HG02610 (cell line): ENCODE measurements at regions not wholly inside any gene's neighbourhood (a gene's known extent, or its start where the extent isn't known, plus 50 kb on each side); places are given as distances from the start of the nearest gene placed in this dataset.
"Not testable (repeated sequence)": the region's sequence is repeated elsewhere in the genome, so short reads cannot be mapped to it uniquely, and the experiment has no call there.

Source experiments
- ATAC-seq: cut with Tn5 transposase; IDR thresholded peaks from one replicate; pipeline ENCODE4 v1.9.1; 2021; ENCODE audit warnings: mild to moderate bottlenecking, moderate library complexity; ENCODE audit not compliant: unreplicated experiment

DNA sequence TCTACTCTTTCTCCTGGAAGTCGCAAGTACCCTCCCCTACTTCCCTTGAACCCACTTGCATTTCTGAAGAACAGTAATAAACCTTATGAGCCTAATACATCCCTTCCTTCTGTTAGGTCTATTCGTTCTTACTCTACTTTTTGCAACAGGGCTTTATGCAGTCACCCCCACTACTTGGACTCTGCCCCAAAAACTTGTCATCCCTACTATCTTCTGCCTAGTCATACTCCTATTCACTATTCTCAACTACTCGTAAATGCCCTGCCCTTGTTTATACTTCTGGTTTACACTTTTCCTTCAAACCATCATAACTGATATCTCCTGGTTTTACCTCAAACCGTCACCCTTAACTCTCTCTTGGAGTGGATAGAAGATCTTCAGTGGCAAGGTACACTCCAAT lies 55.2 kb upstream of the SLIT2 start:
- ATAC-seq, result no peak

DNA sequence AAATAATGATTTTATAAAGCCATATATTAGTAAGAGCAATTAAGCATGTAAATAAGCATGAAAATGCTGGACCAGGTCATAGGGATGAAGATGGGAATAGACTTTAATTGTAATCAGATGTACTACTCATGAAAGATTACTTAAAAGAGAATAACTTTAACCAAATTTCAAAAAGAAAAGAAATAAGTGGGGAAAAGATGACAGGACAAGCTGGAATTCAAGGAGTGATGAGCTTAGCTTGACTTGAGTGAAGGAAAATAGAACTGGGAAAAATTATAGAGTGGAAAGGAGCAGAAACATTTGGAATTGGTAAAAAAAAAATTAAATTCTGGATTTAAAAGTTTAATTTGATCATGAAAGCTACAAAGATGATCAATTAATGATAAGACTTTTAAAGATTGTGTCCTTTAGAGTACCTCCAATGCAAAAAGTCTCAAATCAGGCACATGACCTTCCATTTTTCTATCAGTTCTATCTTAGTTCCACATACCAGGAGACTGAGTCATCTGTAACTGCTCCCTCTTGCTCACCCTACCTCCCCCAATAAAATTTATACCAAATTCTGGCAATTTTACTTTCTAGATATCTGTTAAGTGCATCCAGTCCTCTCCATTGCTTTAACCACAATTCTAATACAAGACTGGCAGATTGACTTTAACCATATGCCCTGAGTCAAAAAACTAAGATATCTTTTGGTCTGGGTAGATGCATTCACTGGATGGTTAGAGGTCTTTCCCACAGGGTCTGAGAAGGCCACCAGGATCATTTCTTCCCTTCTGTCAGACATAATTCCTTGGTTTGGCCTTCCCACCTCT lies 56.4 kb upstream of the SLIT2 start:
- no peak for ATAC-seq

DNA sequence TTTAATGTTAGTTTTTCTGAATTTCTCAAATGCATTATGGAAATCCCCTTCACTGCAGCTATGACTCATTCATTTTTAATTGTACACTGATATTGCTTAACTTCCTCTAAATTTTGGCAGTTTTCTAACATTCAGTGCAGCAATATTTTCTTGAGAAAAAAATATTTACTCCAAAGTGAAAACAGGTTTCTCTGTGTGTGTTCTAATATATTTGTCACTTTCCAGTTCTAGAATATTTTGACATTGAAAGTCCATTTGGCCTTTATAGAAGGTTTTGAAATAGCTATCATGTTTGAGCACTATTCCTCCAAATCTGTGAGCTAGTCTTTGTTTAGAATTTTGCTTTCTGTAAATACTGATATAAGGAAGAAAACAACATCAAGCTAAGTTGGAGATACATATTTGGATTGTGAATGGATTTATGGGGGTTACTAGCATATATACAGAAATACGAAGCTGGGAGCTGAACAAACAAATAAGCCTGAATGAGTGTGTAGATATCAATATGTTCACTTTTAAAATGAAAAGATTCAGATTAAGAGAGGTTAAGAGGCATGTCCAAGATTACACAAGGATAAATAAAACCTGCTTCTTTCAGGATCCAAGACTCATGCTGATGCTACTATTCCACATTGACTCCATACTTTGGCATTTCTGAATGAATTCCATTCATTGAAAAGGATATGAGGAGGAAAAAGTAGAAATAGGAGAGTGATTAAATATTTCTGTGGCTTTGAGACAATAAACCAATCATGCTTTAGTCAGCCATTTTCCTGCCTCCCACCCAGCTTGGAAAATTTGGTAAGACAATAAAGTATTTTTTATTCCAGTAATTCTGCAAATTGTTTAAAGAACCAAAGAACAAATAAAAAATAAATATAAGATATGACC lies 57.3 kb upstream of the SLIT2 start:
- ATAC-seq, result no peak

DNA sequence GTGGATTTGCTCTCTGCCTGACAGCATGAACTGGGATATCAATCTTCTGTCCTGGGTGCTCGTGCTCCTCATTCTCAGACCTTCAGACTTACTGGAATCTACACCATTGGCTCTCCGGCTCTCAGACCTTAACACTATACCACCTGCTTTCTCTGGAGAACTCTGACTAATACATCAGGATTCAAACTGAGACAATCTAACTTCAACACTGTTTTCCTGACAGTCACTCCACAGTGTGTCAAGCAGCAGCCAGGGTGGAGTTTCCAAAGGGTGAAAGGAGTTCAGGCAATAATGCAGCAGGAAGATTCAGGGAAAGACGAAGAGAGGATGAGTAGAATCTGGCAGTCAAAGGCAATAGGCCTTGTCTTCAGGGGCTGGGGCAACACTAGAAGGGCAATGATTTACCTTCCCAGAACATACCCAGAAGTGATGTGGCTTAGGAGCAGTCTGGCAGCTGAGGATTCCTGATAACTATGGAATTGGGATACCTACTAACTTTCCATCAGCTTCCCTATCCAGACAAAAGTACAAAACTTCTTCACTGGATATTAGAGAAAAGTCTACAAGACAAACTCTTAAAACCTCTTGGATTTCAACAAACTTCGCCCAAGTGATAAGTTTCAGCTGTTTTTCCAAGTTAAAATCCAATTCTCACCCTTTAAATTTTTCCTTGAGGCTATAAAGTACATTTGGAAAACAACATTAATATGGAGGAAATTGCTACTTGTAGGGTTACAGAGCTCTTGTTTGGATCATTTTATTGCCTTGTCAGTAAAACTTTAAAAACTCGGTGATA lies 58.4 kb upstream of the SLIT2 start:
- no peak for ATAC-seq

DNA sequence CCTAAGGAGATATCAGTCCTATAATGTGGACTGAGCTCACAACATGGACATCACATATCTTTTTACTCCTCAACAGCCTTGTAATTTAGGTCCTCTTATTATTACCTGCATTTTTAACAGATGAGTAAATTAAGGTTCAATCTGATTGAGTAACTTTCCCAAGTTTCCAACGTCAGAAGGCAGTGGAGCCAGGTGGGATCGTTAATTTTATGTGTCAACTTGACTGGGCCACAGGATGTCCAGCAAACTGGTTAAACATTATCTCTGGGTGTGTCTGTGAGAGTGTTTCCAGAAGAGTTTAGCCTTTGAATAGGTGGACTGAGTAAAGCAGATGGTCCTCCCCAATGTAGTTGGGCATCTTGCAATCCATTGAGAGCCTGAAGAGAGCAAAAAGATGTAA lies 59.0 kb upstream of the SLIT2 start:
- no peak for ATAC-seq

DNA sequence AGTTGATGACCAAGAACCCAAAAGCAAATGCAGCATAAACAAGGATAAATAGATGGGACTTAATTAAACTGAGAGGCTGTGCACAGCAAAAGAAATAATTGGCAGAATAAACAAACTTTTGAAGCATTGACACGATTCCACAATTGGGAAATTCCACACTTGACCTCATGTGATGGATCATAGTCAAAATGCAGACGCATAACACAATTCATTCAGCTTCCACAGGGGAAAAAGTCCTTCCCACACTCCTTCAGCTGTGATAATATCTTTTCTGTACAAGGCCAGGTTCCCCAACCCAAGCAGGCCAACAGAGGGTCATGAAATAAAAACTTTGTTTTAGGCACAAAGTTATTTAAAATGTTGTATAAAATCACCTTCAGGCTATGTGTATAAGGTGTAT lies 66.6 kb upstream of the SLIT2 start:
- ATAC-seq, result no peak

DNA sequence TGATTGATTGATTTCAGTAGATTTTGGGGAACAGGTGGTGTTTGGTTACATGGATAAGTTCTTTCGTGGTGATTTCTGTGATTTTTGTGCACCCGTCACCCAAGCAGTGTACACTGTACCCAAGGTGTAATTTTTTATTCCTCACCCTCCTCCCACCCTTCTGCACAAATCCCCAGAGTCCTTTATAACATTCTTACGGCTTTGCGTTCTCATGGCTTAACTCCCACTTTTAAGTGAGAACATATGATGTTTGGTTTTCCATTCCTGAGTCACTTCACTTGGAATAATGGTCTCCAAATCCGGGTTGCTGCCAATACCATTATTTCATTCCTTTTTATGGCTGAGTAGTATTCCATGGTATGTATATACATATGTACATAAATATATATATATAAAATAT lies 68.6 kb upstream of the SLIT2 start:
- not testable (repeated sequence) for ATAC-seq

DNA sequence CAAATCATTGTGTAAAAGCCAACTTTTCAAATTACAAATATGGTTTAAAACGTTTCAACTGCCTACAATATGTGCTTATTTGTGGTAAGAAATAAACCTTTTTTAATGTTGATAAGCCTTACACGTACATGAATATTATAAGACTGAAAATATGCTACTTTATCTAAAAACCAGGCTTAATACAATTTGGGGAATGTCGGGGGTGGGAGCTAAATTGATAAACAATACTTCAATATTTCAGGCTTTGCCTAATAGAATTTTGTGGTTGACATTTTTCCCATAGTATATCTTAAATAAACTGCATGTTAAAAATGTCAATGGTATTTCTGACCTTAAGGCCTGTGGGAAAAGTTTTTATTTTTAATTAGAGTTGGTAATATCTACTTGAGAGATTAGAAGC lies 69.8 kb upstream of the SLIT2 start:
- no peak for ATAC-seq

DNA sequence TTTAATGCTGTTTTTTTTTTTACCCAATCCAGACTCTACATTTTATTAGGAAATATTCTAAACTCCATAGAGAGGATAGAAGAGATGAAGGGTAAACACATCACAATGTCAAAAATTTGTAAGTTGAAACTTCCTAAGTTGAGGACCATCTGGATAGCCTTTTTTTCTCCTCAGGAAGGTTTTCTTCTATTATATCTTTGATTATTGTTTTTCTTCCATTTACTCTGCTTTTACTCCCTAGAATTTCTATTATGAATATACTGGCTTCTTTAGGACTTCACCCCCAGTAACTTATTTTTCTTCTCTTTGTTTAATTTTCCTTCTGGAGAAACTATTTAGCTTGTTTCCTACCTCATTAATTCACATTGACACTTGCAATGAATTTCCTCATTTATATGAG lies 71.2 kb upstream of the SLIT2 start:
- ATAC-seq, result no peak

DNA sequence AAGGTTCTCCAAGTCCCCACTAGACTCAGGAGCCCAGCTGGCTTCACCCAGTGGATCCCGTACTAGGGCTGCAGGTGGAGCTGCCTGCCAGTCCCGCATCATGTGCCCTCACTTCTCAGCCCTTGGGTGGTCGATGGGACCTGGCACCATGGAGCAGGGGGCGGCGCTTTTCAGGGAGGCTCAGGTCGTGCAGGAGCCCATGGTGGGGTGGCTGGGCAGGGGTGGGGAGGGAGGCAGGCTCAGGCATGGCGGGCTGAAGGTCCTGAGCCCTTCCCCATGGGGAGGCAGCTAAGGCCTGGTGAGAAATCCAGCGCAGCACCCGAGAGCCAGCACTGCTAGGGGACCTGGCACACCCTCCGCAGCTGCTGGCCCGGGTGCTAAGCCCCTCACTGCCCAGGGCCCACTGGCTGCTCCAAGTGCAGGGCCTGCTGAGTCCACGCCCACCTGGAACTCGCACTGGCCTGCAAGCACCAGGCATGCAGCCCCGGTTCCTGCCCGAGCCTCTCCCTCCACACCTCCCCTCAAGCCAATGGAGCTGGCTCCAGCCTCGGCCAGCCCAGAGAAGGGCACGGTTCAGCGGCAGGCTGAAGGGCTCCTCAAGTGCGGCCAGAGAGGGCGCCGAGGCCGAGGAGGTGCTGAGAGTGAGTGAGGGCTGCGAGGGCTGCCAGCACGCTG lies 72.7 kb upstream of the SLIT2 start:
- no peak for ATAC-seq

DNA sequence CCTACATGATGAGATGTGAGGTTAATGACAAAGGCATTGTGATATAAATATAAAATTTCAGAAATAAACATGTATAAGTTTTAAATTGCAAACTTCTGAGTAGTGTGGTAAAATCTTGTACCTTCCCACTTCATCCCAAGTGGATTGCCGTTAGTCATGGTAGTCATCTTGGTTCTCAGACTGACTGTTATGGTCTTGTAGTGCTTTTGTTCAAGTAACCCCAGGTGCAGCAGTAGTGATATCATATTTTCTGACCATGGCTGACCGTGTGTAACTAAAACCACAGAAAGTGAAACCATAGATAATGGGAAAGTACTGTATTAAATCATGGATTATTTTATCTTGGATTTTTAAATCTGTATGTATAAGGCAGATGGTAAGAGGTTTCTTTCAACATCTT lies 74.8 kb upstream of the SLIT2 start:
- ATAC-seq, result no peak

DNA sequence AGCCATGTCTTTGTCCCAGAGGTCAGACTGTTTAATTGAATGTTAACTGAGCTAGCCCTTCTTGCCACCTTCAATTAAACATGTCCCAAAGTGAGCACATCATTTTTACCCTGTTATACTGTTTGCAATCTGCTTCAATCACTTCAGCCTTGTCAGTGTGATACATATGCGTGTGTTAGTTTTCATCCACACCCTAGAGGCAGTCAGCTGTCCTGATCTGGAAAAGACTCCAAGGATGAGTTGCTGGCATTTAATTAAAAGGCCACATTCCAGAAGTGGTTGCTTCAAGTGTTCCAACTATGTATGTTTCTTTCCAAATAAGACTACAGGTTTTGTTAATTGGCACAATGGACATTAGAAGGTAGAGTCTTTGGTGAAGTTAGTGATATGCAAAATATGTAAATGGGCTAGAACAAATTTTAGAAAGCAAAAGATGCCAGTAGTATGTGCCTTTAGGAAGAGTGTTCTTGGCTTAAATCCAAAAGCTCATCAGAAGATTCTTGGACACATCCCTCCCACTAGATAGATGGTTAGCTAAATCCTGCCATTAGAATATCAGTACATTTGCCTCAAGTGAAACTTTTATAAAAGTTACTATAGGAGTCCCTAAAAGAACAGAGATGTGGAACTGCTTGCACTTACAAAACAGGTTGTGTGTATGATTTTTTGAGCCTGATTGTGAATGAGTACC lies 79.5 kb upstream of the SLIT2 start:
- ATAC-seq, result no peak

DNA sequence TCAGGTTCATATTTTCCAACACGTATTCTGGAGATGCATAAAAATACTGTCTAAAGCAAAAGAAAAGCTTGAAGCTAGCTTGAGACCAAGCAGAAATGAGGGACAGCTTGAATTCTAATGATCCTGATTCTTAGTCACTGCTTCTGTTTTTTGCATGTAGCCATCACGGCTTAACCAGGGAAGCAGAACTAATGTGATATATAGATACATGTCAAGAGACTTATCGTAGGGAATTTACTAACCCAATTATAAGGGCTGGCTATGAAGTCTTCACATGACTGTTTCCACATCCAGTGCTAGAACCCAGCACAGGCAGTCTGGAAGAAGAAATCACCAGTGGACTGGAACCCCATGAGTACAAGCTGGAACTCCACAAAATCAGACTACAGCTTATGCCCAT lies 85.2 kb upstream of the SLIT2 start:
- no peak for ATAC-seq

DNA sequence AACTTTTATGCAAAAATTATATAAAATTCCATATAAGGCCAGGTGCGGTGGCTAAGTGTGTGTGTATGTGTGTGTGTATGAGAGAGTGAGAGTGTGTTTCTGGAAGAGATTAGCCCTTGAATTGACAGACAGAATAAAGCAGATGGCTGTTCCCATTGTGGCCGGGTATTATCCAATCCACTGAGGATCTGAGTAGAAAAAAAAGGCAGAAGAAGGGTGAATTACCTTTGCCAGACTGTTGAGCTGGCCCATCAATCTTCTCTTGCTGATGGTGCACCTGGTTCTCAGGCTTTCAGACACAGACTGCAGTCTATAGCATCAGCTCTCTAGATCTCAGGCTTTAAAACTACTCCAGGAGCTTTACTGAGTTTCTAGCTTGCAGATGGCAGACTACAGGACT lies 92.2 kb upstream of the SLIT2 start:
- ATAC-seq, result no peak

DNA sequence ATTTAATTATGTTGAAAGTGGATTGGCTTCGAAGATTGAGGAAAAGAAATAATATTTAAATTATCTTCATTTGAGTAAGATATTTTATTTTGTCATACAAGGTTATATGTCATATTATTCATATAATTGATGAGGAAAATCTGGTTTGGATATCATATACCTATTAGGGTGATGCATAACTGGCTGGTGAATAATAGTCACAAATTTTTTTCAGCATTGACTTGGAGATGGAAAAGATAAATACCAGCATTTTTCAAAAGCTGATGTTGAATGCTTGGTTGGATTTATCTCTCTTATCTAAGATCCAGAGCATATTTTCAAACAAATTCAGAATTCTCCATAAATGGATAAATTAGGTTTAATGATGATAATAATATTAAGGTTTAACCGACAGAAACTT lies 93.5 kb upstream of the SLIT2 start:
- no peak for ATAC-seq

DNA sequence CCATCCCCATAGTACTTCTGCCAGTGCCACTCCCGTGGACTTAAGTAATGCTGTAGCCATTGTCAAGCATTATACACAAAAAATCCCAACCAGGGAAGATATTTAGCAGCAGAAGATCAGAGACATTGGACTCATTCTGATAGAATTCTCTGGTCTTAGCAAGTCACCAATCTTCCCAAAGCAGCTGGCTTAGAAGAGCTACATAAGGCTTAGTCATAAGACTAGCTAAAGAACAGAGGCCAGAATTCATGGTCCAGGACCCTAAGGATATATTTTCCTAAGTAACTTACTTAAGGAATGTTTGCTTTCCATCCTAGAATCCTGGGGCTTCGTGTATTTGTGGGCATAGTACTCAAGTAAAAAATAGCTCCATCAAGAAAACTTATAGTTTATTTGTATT lies 100.3 kb upstream of the SLIT2 start:
- no peak for ATAC-seq

DNA sequence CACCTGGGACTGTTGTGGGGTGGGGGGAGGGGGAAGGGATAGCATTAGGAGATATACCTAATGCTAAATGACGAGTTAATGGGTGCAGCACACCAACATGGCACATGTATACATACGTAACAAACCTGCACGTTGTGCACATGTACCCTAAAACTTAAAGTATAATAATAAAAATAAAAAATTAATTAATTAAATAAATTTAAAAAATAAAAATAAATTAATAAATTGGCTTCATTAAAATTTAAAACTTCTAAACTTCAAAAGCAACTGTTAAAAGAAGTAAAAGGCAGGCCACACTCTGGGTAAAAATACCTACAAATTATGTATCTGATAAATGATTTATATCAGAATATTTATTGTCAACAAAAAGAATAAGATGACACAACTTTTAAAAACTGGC lies 102.6 kb upstream of the SLIT2 start:
- not testable (repeated sequence) for ATAC-seq

DNA sequence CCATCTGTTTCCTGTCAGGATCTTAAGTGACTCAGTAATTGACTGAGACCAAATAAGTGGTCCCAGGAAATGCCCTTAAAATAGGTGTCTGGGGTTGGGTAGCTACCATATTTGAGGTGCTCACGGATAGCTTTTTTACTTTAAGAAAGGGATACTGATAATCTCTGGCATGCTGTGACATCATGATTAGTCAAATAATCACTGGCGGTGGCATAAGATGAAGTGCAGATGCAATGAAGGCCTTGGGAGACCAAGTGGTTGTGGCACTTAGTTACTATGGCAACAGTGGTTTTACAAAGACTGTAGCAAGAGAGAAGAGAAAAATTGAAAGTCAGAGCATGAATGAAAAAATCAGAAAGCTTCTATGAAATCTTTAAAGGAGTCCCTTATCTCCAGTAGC lies 114.5 kb upstream of the SLIT2 start:
- ATAC-seq, result no peak

DNA sequence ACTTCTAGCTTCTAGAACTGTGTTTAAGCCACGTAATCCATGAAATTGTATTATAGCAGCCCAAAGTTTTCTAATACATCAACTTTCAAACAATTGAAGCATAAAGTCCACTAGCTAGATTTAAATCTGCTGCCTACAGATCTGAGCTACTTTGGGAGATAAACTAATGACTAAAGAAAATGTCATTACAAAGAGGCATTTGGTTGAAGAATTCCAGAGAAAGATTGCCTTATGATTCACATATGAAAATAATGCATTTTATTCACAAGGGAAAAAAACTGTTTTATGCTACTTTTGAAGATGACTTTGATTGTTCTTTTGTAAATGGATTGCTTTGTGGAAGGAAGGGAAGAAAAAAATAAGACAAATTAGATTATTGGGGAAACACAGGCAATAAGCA lies 124.1 kb upstream of the SLIT2 start:
- ATAC-seq, result no peak

DNA sequence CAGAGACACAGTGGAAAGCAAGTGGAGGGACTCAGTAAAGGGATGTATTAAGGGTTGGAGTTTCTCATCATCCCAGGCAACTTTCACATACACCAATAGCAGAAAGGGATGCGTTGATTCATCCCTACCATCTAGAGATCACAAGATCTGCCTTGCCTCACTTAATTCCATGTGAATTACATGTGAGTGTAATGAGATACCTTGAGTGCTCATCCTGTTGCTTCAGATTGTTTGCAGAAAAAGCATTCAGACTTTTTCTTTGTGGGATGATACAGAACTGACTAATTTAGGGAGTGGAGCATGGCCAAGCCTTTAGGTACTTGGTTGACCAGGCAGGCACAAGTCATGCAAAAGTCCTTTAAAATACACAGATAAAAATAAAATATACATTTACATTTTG lies 124.8 kb upstream of the SLIT2 start:
- ATAC-seq, result no peak
